ENCODE measurements at regions not wholly inside any gene's neighbourhood (a gene's known extent, or its start where the extent isn't known, plus 50 kb on each side); places are given as distances from the start of the nearest gene placed in this dataset.

- TF ChIP-seq CTCF (IDR thresholded peaks at IDR 0.05) (no peak), POLR2A (IDR thresholded peaks at IDR 0.05) (no peak)
Measured at GRCh38 chr5:96214442-96215197, 218.4 kb downstream of the PCSK1 start.

Data from lower leg skin (tissue), 3 donors.